Mesothelial cell of epicardium (in vitro differentiated cells): ENCODE measurements at regions not wholly inside any gene's neighbourhood (a gene's known extent, or its start where the extent isn't known, plus 50 kb on each side); places are given as distances from the start of the nearest gene placed in this dataset.

Source experiments
- DNase-seq, 2 experiments: peaks; one replicate each; pipeline ENCODE4 v3.0.0; 2021; ENCODE audit warnings: low spot score in 2 of 2; ENCODE audit not compliant: unreplicated experiment in 2 of 2
- H3K27ac Mint-ChIP-seq: 2 replicates; pipeline ENCODE4 v1.8.0; 2021; ENCODE audit warnings: mixed read lengths
- H3K27me3 Mint-ChIP-seq: 2 replicates; pipeline ENCODE4 v1.8.0; 2021; ENCODE audit warnings: low read depth, mixed read lengths
- H3K36me3 Mint-ChIP-seq: 2 replicates; pipeline ENCODE4 v1.8.0; 2021; ENCODE audit warnings: mixed read lengths
- H3K4me1 Mint-ChIP-seq: 2 replicates; pipeline ENCODE4 v1.8.0; 2021; ENCODE audit warnings: mixed read lengths
- H3K4me3 Mint-ChIP-seq: 2 replicates; pipeline ENCODE4 v1.8.0; 2021; ENCODE audit warnings: mild to moderate bottlenecking, moderate library complexity, mixed read lengths
- H3K9me3 Mint-ChIP-seq: 2 replicates; pipeline ENCODE4 v1.8.0; 2021; ENCODE audit warnings: mixed read lengths
- TF ChIP-seq, protein P1 (sequence below): fragments of 200-600 bp; sonication (generic); IDR thresholded peaks from one replicate; pipeline ENCODE4 v1.5.0; 2021; ENCODE audit warnings: antibody characterized with exemption; ENCODE audit not compliant: unreplicated experiment

DNA sequence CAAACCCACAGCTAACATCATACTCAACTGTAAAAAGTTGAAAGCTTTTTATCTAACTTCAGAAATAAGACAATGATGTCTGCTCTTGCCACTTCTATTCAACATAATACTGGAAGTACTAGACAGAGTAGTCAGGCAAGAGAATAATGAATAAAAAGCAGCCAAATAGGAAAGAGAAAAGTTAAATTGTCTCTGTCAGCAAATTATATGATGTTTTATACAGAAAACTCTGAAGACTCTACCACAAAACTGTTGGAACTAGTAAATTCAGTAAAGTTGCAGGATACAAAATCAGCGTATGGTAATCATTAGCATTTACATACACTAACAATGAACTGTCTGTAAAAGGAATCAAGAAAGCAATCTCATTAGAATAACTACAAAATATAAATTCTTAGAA lies 752.9 kb upstream of the CT83 start:
- Mint-ChIP-seq H3K36me3 (no peaks in the 10 kb centered on the region), H3K4me1 (no peaks in the 10 kb centered on the region), H3K9me3 (peaks cover 3% of the 10 kb centered on the region), H3K27ac (no peak overlapping the region), H3K27me3 (no peaks in the 10 kb centered on the region), H3K4me3 (no peak overlapping the region)
- no peak for DNase-seq
- TF ChIP-seq, protein P1, sequence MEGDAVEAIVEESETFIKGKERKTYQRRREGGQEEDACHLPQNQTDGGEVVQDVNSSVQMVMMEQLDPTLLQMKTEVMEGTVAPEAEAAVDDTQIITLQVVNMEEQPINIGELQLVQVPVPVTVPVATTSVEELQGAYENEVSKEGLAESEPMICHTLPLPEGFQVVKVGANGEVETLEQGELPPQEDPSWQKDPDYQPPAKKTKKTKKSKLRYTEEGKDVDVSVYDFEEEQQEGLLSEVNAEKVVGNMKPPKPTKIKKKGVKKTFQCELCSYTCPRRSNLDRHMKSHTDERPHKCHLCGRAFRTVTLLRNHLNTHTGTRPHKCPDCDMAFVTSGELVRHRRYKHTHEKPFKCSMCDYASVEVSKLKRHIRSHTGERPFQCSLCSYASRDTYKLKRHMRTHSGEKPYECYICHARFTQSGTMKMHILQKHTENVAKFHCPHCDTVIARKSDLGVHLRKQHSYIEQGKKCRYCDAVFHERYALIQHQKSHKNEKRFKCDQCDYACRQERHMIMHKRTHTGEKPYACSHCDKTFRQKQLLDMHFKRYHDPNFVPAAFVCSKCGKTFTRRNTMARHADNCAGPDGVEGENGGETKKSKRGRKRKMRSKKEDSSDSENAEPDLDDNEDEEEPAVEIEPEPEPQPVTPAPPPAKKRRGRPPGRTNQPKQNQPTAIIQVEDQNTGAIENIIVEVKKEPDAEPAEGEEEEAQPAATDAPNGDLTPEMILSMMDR = no peak

DNA sequence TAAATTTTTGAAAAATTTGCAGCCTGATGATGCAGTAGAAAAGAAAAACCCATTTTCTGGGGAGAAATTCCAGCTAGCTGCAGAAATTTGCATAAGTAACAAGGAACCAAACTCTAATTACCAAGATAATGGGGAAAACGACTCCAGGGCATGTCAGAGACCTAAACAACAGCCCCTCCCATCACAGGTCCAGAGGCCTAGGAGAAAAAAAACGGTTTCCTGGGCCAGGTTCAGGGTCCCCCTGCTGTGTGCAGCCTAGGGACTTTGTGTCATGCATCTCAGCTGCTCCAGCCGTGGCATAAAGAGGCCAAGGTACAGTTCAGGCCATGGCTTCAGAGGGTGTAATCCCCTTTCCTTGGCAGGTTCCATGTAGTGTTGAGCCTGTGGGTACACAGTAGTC lies 733.7 kb upstream of the CT83 start:
- no peaks in the 10 kb centered on the region for H3K36me3 Mint-ChIP-seq
- H3K4me3 Mint-ChIP-seq = no peak overlapping the region
- DNase-seq = no peak
- TF ChIP-seq, protein P1 = no peak
- H3K9me3 Mint-ChIP-seq = peaks cover 8% of the 10 kb centered on the region
- no peaks in the 10 kb centered on the region for H3K27me3 Mint-ChIP-seq
- H3K27ac Mint-ChIP-seq = no peak overlapping the region
- no peaks in the 10 kb centered on the region for H3K4me1 Mint-ChIP-seq

DNA sequence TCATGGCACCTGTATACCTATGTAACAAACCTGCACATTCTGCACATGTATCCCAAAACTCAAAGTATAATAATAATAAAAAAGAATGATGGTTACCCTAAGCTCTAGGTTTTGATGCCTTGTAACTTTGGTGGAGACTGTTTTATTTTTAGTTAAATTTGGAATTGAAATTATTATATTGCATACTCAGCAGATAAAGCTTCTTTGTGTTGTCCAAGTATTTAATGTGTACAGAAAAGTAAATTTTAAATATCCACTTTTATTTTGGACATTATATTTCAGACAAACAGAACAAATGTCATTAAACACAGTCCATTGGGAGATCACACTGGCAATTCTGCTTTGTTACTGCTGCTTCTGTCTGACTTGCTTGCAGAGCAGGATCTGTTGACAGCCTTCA lies 684.5 kb upstream of the CT83 start:
- Mint-ChIP-seq H3K9me3 (peaks cover 34% of the 10 kb centered on the region), H3K36me3 (no peaks in the 10 kb centered on the region), H3K27me3 (no peaks in the 10 kb centered on the region), H3K27ac (no peak overlapping the region), H3K4me3 (no peak overlapping the region), H3K4me1 (no peaks in the 10 kb centered on the region)
- no peak for DNase-seq
- TF ChIP-seq, protein P1 = no peak

DNA sequence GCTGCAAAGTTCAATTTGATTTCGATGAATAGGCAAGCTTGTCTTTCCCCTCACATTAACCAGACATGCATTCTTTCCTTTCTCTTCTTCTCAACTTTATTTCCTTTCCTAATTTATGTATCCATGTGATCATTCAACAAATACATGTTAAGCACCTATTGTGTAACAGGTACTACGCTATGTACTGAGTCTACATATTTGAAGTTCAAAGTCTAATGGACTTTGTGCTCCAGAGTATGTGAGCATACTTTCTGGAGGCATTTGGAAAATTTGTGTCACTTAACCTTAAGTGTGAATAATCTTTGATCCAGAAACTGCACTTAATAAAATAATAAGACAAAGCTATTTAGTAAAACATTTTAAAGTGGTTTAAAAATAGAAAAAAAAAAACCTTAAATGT lies 675.3 kb upstream of the CT83 start:
- TF ChIP-seq, protein P1 = no peak
- Mint-ChIP-seq H3K27ac (no peak overlapping the region), H3K27me3 (no peaks in the 10 kb centered on the region), H3K4me3 (no peak overlapping the region), H3K4me1 (no peaks in the 10 kb centered on the region), H3K9me3 (no peaks in the 10 kb centered on the region), H3K36me3 (no peaks in the 10 kb centered on the region)
- no peak for DNase-seq

DNA sequence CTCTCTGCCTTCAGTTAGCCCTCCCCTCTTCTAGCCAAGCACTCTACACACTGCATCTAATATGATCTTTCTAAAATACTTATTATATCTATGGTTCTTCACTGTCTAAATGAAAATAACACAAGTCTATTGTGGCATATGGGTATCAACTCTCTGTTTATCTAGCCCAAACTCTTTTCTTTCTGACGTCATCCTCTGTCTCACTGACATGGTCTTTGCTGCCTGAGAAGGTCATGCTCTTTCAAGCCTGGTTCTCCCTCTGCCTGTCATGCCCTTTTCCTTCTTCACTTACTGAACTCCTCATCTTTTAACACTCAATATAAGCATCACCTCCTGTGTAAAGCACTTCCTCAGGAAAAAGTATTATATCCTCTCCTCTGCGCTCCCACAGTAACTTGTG lies 672.2 kb upstream of the CT83 start:
- H3K27me3 Mint-ChIP-seq = no peaks in the 10 kb centered on the region
- H3K9me3 Mint-ChIP-seq = peaks cover 7% of the 10 kb centered on the region
- H3K4me1 Mint-ChIP-seq = no peaks in the 10 kb centered on the region
- TF ChIP-seq, protein P1 = no peak
- H3K4me3 Mint-ChIP-seq = no peak overlapping the region
- no peak overlapping the region for H3K27ac Mint-ChIP-seq
- DNase-seq = no peak
- no peaks in the 10 kb centered on the region for H3K36me3 Mint-ChIP-seq

DNA sequence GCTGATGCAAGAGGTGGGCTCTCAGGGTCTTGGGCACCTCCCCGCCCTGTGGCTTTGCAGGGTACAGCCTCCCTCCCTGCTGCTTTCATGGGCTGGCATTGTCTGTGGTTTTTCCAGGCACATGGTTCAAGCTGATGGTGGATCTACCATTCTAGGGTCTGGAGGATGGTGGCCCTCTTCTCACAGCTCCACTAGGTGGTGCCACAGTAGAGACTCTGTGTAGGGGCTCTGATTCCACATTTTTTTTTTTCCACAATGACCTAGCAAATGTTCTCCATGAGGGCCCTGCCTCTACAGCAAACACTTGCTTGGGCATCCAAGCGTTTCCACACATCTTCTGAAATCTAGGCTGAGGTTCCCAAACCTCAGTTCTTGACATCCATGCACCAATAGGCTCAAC lies 657.9 kb upstream of the CT83 start:
- no peak overlapping the region for H3K4me3 Mint-ChIP-seq
- TF ChIP-seq, protein P1 = no peak
- H3K27ac Mint-ChIP-seq = no peak overlapping the region
- no peak for DNase-seq
- H3K27me3 Mint-ChIP-seq = no peaks in the 10 kb centered on the region
- peaks cover 43% of the 10 kb centered on the region for H3K9me3 Mint-ChIP-seq
- no peaks in the 10 kb centered on the region for H3K4me1 Mint-ChIP-seq
- peaks cover 2% of the 10 kb centered on the region for H3K36me3 Mint-ChIP-seq
